SK-N-MC (cell line): ENCODE measurements at regions not wholly inside any gene's neighbourhood (a gene's known extent, or its start where the extent isn't known, plus 50 kb on each side); places are given as distances from the start of the nearest gene placed in this dataset.

ENCODE experiments used
- EZH2 ChIP-seq: fragments of 200-600 bp; sonication (generic); IDR thresholded peaks from one replicate; pipeline ENCODE4 v1.6.1; 2017; ENCODE audit warnings: antibody characterized with exemption
- POLR2AphosphoS5 ChIP-seq: IDR thresholded peaks from 2 replicates; pipeline ENCODE4 v1.6.1; 2012; ENCODE audit warnings: mild to moderate bottlenecking, low read depth, low read length, borderline replicate concordance

- no peak for TF ChIP-seq POLR2AphosphoS5
- no peak for TF ChIP-seq EZH2
These were observed 178.8 kb downstream of the SNCA start for GRCh38 chr4:89657931-89658700.
